Stimulated activated CD4-positive, alpha-beta T cell treated with anti-CD3 and anti-CD28 coated beads, Interleukin-1b, Interleukin-23, amount 100 ng/mL, for 24 hours (primary cell): ENCODE measurements at regions not wholly inside any gene's neighbourhood (a gene's known extent, or its start where the extent isn't known, plus 50 kb on each side); places are given as distances from the start of the nearest gene placed in this dataset.

Experiments used
- DNase-seq, 4 experiments: peaks; one replicate each; pipeline ENCODE4 v3.0.0-alpha.2; 2020; ENCODE audit warnings: low read depth in 4 of 4, low spot score in 1 of 4

DNA sequence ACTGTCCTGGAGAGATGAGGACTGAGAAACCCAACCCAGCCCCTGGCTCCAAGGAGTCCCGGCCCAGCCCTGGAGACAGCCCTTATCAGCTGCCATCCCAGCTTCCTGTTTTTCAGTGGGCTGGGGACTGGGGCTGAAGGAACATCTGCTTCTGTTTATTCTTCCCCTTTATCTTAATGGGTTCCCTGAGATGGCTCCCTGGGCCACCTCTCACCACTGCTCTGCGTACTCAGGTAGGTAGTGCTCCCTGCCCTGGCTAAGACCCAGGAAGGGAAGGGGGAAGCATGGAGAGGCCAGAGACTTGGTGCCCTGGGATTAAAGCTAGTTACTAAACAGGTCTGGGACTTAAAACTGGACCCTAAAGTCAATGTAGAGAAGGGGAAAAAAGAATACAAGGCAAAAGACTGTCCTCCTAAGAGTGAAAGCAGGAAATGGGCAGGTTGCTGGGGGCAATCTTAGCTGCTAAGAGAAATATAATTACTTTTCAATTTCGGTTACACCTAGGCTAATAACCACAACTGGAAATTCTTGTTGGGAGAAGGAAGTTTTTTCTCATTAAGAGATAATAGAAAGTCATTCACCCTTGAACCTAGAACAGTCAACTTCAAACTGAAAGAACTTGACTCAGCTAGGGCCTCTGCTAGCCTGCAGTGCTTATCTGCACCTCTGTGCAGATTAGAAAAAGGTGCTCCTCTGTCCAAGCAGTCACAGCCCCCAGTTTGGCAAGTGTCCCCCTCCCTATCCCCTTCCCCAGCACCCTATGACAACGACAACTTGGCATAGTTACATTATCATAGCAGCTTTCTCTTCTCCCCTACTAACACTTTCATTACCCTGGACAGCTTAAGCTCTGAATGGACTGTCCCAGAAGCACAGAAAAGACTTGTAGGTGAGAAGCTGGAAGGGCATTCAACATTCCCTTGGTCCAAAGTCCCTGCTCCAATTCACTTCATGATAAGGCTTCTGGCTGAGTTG lies 65.6 kb upstream of the KDM7A start:
- no peak for DNase-seq

DNA sequence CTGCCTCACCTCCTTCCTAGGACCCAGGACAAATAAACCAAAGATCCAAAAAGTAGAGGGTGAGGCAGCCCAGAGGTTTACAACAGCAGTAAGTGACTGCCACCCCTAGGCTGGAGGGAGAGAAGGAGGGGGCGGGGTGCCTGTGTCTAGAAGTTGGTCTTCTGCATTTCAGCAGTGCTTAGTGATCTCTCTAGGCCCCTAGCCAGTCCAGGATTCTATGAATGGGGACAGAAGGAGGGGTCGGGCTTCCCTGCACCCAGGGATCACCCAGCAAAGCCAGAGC lies 62.8 kb upstream of the KDM7A start:
- no peak for DNase-seq

DNA sequence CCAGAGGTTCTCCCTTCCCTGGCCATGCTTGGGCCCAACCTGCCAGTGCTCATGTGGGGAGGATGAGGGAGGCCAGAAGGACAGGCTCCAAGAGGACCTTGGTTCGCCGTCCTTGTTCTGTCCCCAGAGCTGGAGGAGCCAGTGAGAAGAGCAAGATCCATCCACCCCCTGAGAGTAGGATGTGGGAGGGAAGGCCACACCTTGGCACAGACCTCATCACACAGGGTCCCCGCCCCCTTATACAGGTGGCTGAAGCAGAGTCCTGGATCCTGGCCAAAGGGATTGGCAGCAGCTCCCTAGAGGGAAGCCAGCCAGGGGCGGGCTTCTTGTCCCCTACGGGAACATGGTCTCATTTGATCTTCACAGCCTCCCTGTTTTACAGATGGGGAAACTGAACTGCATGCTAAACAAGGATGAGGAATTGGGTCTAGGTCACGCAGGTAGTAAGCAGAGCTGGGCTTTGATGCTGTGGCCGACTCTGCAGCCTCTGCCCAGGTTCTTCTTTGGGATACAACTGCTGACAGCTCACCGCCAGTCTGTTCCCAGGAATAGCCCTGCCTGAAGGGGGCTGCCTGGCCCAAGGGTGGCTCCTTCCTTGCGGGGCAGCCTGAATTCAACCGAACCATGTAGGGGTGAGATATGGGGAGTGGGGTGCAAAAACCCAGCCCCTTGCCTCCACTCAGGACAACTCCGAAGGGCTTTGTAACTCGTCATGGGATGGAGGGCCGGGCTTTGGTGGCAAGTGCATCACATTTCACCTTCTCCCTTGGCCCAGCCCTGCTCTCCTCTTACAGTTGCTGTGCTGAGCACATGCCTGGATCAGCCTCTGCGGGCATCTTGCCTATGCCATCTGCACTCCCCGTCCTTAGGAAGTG lies 62.2 kb upstream of the KDM7A start:
- no peak for DNase-seq

DNA sequence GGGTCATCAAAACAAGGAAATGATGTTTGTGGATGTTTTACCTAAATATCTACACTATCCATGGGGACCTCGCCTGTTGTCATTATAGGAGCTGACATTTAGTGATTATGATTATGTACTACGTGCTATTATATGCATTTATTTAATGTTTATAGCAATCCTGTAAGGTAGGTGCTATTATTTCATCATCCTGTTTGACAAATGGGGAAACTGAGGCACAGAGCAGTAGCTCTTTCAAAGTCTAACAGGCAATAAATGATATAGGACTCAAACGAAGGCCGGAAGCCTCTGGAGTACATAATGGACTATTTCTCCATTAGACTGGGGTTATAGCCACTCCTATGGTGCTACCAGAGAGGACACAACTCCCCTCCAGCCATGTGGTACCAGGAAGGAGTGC lies 60.6 kb upstream of the KDM7A start:
- no peak for DNase-seq

DNA sequence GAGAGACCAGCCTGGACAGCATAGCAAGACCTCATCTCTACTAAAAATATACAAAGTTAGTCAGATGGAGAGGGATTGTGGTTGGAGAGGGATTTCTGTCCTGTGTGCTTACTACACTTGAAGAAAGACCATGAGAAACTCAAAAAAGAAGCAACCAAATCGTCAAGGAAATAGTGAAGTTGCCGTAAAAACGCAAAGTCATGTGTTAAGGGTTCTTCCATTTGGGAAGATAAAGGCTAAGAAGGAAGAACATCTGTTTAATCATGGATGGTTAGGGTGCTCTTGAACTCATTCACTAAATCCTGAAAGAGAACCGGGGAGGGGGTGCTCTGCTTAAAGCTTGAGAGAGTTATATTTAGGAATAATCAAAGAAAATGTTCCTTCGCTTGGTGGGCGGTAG lies 59.8 kb upstream of the KDM7A start:
- DNase-seq = no peak

DNA sequence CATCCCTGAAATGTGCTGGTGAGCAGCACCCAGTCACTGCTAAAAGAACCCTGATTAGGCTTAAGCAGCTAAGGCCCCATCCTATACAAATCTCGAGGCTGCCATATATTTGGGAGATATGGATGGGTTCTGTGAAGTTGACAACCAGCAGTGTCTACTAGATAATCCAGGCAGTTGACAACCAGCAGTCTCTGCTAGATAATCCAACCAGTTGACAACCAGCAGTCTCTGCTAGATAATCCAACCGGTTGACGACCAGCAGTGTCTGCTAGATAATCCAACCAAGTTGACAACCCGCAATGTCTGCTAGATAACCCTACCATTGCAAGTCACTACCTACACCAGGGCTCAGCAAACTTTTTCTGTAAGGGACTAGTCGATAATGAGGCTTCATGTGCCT lies 58.3 kb upstream of the KDM7A start:
- DNase-seq = no peak

DNA sequence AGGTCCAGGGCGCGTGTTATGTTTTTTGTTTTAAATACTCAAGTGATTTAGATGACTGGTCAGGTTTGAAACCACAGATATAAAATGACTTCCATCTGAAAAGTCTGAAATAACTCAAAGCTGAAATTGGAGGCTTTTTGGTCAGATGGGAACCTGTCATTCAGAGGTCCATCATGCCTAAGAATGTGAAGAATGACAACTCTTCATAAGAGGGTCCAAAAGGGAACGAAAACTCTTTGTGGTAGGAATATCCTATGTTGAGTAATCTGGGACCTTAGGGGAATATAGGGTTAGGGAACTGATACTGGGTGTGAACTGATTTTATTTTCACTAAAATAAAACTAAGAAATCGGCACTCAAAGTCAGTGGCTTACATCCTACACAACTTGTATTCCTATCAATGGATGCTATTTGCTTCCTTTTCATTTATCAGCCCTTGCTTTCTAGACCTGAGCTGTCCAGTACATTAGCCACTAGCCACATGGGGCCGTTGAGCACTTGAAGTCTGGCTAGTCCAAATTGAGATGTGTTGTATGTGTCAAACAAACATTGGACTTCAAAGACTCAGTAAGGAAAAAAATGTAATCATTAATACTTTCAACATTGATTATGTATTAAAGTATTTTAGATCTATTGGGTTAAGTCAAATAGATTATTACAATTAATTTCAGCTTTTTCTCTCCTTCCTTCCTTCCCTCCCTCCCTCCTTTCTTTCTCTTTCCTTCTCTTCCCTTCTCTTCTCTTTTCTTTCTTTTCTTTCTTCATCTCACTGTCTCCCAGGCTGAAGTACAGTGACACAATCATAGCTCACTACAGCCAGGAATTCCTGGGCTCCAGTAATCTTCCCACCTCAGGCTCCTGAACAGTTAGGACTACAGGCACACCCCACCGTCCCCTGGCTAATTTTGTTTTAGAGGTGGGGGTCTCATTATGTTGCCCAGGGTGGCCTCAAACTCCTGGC lies 56.5 kb upstream of the KDM7A start:
- no peak for DNase-seq

DNA sequence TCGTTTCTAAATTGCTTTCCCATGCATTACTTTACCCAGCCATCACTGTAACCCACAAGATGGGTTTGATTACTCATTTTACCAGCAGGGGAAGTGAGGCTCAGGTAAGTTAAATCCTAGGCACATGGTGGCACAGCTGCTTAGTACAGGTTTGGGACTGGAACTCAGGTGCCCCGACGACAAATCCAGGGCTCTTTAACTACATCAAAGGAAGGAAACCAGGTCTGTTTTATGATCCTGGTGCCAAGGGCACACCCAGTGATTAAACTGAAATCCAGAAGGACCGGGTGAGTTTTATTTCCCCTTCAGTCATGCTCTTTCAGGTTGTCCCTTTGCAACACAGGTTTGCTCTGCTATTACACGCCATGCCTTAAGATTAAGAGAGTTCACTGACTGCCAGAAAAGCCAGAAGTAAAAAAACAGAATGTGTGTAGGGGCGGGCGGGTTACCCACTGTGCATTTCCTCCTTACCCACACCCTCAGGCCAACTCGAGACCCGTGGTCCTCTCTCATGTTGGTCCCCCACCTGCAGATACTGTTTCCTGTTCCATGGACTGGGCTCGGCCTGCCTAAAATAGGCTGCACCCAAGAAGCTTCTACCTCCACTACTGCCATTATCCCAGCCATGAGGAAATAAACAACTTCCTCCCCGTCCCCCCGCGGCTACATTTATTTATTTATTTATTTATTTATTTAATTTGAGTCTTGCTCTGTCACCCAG lies 55.1 kb upstream of the KDM7A start:
- no peak for DNase-seq

DNA sequence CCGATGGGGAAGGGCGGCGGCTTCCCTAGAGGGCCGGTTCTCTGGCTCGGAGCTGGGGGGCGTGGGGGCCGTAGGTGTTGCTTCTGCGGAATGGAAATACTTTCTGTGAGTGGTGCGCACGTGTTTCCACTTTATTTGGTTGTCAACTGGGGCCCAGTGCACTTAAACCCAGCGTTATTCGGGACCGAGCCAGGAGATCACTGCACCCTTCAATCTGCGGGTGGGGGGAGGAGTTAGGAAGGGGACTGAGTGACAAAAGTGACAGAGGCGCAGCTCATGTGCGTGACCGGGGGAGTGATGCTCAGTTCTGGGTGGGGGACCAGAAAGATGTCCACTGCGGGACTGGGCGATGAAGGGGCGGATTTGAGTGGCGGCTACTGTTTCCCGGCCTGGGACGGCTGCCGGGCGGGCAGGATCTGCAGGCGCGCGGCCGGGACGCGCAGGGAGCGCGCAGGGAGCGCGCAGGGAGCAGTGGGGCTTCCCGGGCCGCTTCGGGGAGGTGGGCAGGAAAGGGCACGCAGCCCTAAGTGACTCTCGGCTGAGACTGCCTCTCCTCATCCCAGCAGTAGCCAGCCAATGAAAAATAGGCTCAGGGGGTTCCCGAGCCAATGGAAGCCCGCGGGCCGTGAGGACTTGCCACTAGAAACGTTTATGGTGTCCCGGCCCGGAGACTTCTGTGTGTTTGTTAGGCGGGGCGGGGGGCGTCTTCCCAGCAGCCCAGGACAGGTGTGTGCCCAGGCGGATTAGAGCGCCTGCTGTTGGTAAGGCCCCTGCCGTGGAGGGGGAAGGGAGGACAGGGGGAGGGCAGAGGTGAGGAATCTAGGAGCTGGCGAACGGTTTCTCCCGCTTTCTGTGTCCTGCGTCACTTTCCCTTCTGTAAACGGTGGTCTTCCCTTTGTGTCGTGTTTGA lies 54.3 kb upstream of the KDM7A start:
- peak; percentile 30 to 60 (median 40) for DNase-seq

DNA sequence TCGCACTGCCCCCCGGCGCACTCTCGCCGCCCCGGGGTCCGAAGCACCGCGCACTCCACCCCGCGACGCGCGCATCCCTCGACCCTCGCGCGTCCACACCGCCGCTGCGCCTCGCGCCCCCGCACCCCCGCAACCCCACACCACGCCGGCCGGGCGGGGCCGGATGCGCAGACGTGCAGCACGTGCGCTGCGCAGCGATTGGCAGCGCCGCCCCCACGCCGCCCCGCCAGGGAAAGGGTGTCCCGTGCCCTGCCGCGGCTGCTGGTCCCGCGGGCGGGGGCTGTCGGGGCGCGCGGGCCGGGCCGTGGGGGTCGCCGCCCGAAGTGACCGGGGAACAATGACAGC lies 53.7 kb upstream of the KDM7A start:
- DNase-seq = peak; percentile 30 to 80 (median 65)

DNA sequence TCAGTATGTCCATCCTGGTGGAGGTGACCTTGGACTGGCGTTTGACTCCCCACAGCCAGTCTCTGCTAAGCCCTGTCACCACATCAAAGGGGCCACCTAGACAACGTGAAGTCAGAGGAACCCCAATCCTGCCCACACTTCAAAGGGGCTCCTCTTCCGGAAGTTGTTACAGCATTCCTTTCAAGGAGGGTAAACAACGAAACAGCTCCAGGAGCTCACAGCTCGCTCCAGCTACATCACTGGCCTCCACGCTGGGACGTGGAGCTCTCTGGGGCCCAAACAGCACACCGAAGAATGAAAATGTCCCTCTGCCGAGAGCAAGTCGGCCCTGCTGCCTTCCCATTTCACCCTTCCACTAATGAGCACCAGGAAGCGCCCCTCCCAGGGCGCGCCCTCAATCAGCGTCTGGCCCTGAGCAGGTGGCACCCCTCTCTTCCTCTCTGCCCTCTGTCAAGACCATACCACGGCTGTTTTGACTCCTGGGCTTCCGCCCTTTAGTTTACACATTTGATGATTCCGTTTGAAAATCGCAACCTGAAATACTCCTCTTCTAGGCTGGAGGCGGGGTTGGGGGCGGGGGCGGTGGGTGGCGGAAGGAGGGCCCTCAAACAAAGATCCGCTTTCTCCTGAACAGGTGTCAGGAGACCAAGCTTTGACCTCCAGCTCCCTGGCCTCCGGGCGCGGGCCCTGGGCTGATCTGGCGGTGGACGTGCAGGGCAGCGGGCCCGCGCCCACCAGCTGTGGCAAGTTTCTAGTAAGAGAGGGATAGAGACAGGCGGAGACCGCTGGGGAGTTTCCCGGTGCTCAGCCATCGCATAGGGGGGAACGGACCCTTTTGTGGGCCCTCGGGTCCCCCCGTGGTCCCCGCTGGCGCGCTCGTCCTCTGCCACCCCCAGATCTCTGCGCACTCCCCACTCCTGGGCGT lies 53.1 kb upstream of the KDM7A start:
- peak in 3 of 4 experiments; percentile 31 to 51 (median 35) for DNase-seq

DNA sequence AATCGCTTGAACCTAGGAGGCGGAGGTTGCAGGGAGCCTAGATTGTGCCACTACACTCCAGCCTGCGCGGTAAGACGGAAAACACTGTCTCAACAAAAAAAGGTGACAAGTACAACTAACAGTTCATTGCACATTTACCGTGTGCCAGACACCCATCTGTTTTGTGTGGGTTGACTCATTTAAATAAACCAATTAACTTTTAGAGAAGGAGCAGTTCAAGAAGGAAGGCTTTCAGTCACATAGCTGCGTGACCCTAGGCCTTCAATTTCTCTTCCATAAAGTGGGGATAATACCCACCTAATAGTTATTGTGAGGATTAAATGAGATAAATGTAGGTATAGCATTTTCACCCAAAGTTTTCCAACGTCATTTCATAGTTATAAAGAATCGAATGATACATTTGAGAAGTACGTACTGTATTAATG lies 52.3 kb upstream of the KDM7A start:
- no peak for DNase-seq
